Aorta (tissue), 5 donors: ENCODE measurements at regions not wholly inside any gene's neighbourhood (a gene's known extent, or its start where the extent isn't known, plus 50 kb on each side); places are given as distances from the start of the nearest gene placed in this dataset.
"Not testable (repeated sequence)": the region's sequence is repeated elsewhere in the genome, so short reads cannot be mapped to it uniquely, and the experiment has no call there.

ENCODE experiments used
- ATAC-seq: fragments of 200-7000 bp; cut with Tn5 transposase; one replicate; pipeline ENCODE4 v1.9.1; 2022; ENCODE audit warnings: moderate library complexity; ENCODE audit not compliant: low FRiP score
- DNase-seq, 2 donors: peaks; one replicate each; pipeline ENCODE4 v3.0.0-alpha.2; 2020
- H3K27ac ChIP-seq, 2 donors: one replicate each; pipeline ENCODE4 v1.5.1; 2013; ENCODE audit warnings: low read length in 2 of 2, mild to moderate bottlenecking in 2 of 2, moderate library complexity in 2 of 2, control low read depth in 1 of 2, inconsistent platforms in 1 of 2, low read depth in 1 of 2
- H3K27me3 ChIP-seq, 2 donors: one replicate each; pipeline ENCODE4 v1.6.1; 2013; ENCODE audit warnings: control low read depth in 1 of 2, low read length in 1 of 2, mild to moderate bottlenecking in 1 of 2, moderate library complexity in 1 of 2; ENCODE audit not compliant: insufficient read depth in 2 of 2, control insufficient read depth in 1 of 2
- H3K36me3 ChIP-seq, 2 donors: one replicate each; pipeline ENCODE4 v1.6.1; 2013; ENCODE audit warnings: control low read depth in 1 of 2, low read length in 1 of 2, mild to moderate bottlenecking in 1 of 2; ENCODE audit not compliant: insufficient read depth in 2 of 2, control insufficient read depth in 1 of 2
- H3K4me1 ChIP-seq, 2 donors: one replicate each; pipeline ENCODE4 v1.6.1; 2013; ENCODE audit warnings: low read length in 2 of 2, control low read depth in 1 of 2, mild to moderate bottlenecking in 1 of 2, moderate library complexity in 1 of 2; ENCODE audit not compliant: insufficient read depth in 2 of 2, control insufficient read depth in 1 of 2
- H3K4me3 ChIP-seq, 2 donors: one replicate each; pipeline ENCODE4 v1.5.1; 2013; ENCODE audit warnings: low read length in 2 of 2, control low read depth in 1 of 2, mild to moderate bottlenecking in 1 of 2
- H3K9me3 ChIP-seq: one replicate; pipeline ENCODE4 v1.6.1; 2013; ENCODE audit warnings: mild to moderate bottlenecking, low read length; ENCODE audit not compliant: control insufficient read depth
- WGBS, 2 donors: extraction: QIAGEN DNeasy Blood & Tissue Kit; methylation state at CpG; one replicate each; pipeline ENCODE4 v1.1.7; 2013; 5-methylcytosine and 5-hydroxymethylcytosine counted together
- intact Hi-C, 2 donors: fragments of 100-400 bp; cut with DNase I; formaldehyde crosslinking; loops; one replicate each; pipeline versions ENCODE4 v1.14.2 to v1.15.0; 2022
- donor health status: healthy with polysubstance abuse.
- donor health status: Bipolar disorder and iron deficiency.
- donor health status: DM: no; HTN: no; CAD: no.
- donor health status: DM: no; HTN: no; CAD: no.
- donor health status: DM: yes; HTN: yes; CAD: no.

GRCh38 chrX:140226037-140226436 lies 260.7 kb upstream of the CXorf66 start:
- intact Hi-C loops: not testable (repeated sequence)

GRCh38 chrX:140215894-140216293 lies 250.6 kb upstream of the CXorf66 start:
- H3K4me3 ChIP-seq, H3K27ac ChIP-seq, ATAC-seq, H3K9me3 ChIP-seq, H3K27me3 ChIP-seq, H3K4me1 ChIP-seq, H3K36me3 ChIP-seq, DNase-seq, intact Hi-C loops: not testable (repeated sequence)
- WGBS, 2 donors: 49 to 76% methylated on average over 2 of the region's 3 CpGs

More at GRCh38 chrX:140226037-140226436, 260.7 kb upstream of the CXorf66 start:
- not testable (repeated sequence) for H3K4me1 ChIP-seq, H3K27me3 ChIP-seq, DNase-seq, H3K9me3 ChIP-seq, H3K4me3 ChIP-seq, H3K36me3 ChIP-seq, ATAC-seq, H3K27ac ChIP-seq
- 25 to 35% methylated on average over 6 to 7 of the region's 8 CpGs for WGBS, 2 donors

DNA sequence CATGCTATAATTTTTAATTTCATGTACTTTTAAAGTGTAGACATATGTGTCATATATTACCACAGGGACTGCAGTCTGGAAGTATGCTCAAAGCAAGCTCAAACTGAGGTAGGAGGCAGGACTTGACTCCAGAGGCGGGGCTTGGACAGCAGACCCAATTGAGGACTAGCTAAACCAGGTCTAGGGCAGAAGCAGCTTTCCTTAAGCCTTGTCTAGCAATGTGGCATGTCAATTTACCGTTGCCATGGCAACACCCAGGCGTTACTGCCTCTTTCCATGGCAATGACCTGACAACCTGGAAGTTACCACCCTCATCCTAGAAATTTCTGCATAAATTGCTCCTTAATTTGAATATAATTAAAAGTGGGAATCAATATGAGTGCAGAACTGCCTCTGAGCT lies 249.2 kb upstream of the CXorf66 start:
- DNase-seq, H3K4me3 ChIP-seq, intact Hi-C loops, H3K36me3 ChIP-seq, H3K9me3 ChIP-seq, ATAC-seq, H3K27me3 ChIP-seq, H3K4me1 ChIP-seq, H3K27ac ChIP-seq: not testable (repeated sequence)
- 28 to 40% methylated on average over 2 of the region's 3 CpGs for WGBS, 2 donors

GRCh38 chrX:140206657-140207056 lies 241.3 kb upstream of the CXorf66 start:
- intact Hi-C loops: no loop called here
- Histone ChIP-seq H3K27me3 (no peaks in the 10 kb centered on the region), H3K4me3 (no peak overlapping the region), H3K9me3 (no peaks in the 10 kb centered on the region), H3K36me3 (no peaks in the 10 kb centered on the region), H3K4me1 (no peaks in the 10 kb centered on the region), H3K27ac (no peak overlapping the region)
- DNase-seq (no peak), ATAC-seq (no peak)
- WGBS, 2 donors: 88 to 97% methylated on average over 1 of the region's 1 CpG

DNA sequence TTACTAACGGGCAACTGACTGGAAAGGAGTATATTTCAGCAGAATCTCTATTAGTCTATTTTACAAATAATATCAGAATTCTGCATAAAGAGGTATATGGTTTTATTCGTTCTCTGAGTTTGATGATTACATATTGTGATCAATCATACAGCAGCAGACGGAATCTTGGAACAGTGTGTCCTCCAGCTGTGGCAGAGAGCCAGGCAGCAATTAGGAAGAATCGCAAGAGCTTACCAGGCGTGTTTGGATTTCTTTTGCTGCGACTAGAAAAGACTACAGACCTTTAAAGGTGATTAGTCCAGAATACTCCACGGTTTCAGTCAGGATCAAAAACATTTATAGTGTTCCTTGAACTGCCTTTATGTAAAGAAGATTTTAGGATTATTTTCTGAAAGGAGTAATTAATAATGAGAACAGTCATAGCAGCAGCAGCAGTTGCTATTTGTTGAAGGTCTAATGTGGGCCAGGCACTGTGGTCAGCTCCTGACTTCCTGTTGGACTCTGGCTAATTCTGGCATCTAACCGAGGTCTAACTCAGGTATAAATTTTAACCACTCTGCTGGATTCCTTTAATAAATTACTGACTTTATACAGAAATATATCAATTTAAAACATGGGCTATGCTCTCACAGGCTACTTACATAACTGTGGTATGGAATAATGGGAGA lies 225.3 kb upstream of the CXorf66 start:
- DNase-seq: no peak
- Histone ChIP-seq H3K9me3 (no peaks in the 10 kb centered on the region), H3K4me3 (no peak overlapping the region), H3K4me1 (no peaks in the 10 kb centered on the region), H3K27ac (no peak overlapping the region), H3K36me3 (no peaks in the 10 kb centered on the region), H3K27me3 (no peaks in the 10 kb centered on the region)
- no peak for ATAC-seq
- 21 to 33% methylated on average over 8 of the region's 8 CpGs for WGBS, 2 donors
- intact Hi-C loops: no loop called here

GRCh38 chrX:140180585-140180984 lies 215.3 kb upstream of the CXorf66 start:
- Histone ChIP-seq H3K4me1 (no peaks in the 10 kb centered on the region), H3K4me3 (no peak overlapping the region), H3K27ac (no peak overlapping the region), H3K9me3 (no peaks in the 10 kb centered on the region), H3K27me3 (no peaks in the 10 kb centered on the region), H3K36me3 (no peaks in the 10 kb centered on the region)
- ATAC-seq (no peak), DNase-seq (no peak)
- intact Hi-C loops: no loop called here
- WGBS, 2 donors: 64 to 68% methylated on average over 3 of the region's 3 CpGs

DNA sequence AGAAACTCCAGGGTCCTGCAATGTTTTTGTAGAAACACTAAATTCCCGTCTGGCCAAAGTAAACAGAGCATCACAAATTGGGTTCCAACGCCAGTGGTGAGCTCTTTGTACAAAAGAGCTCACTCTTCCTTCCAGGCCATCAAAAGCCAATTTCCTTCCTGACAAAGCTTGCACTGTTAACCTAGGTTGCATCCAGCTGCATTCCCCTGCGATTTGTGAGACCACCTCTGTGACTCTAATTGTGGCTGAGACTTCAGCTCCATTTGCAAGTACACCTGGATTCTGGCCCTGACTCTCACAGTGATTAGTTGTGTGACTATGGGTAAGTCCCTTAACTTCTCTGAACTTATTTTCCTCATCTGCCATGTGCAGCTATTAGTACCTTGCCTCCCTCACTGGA lies 212.5 kb upstream of the CXorf66 start:
- no peak for ATAC-seq
- Histone ChIP-seq H3K9me3 (no peaks in the 10 kb centered on the region), H3K36me3 (no peaks in the 10 kb centered on the region), H3K27ac (no peak overlapping the region), H3K27me3 (no peaks in the 10 kb centered on the region), H3K4me3 (no peak overlapping the region), H3K4me1 (no peaks in the 10 kb centered on the region)
- no peak for DNase-seq
- 19 to 20% methylated on average over 3 of the region's 3 CpGs for WGBS, 2 donors
- intact Hi-C loops: no loop called here

- Histone ChIP-seq H3K9me3 (peaks cover 3% of the 10 kb centered on the region), H3K4me1 (no peaks in the 10 kb centered on the region), H3K27ac (no peak overlapping the region), H3K27me3 (no peaks in the 10 kb centered on the region), H3K36me3 (no peaks in the 10 kb centered on the region), H3K4me3 (no peak overlapping the region)
- intact Hi-C loops: no loop called here
- no peak for DNase-seq
- 71 to 89% methylated on average over 2 of the region's 2 CpGs for WGBS, 2 donors
- ATAC-seq: no peak
Measured at GRCh38 chrX:140172401-140172800, 207.1 kb upstream of the CXorf66 start.

DNA sequence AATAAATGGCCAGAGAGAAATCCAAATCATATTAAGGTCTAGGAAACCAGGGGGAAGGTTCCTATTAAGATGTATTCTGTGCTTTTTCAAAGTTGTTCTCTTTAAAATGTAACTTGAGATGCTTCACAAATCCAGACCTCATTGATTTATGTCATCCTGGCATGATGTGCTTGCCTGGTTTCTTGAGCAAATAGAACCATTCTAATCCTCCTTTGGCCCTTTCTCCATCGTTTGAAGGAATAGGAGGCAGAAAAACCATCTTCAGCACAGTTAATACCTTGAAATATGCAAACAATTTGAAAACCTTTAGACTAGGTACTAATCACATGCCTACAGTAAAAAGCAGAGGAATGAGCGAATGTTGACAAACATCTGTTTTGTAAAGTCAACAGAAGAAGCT lies 202.2 kb upstream of the CXorf66 start:
- Histone ChIP-seq H3K9me3 (peaks cover 2% of the 10 kb centered on the region), H3K36me3 (no peaks in the 10 kb centered on the region), H3K27ac (no peak overlapping the region), H3K4me1 (no peaks in the 10 kb centered on the region), H3K4me3 (no peak overlapping the region), H3K27me3 (no peaks in the 10 kb centered on the region)
- 32 to 53% methylated on average over 2 of the region's 2 CpGs for WGBS, 2 donors
- intact Hi-C loops: no loop called here
- ATAC-seq (no peak), DNase-seq (no peak)
